PC-3 (cell line): ENCODE measurements at regions not wholly inside any gene's neighbourhood (a gene's known extent, or its start where the extent isn't known, plus 50 kb on each side); places are given as distances from the start of the nearest gene placed in this dataset.

ENCODE experiments used
- ATAC-seq: fragments of 200-7000 bp; cut with Tn5 transposase; 2 replicates; pipeline ENCODE4 v1.9.1; 2020; ENCODE audit warnings: mild to moderate bottlenecking, moderate library complexity
- BruUV-seq: library from RNA; stranded (reverse); fragments of 400-500 nt; replicated peaks from 2 replicates; lab custom pipeline; 2021; lab: Mats Ljungman, UMichigan
- CTCF ChIA-PET: fragments of 300-600 bp; sonication (Branson Sonifier 250); formaldehyde crosslinking; loops from one replicate; lab custom pipeline; 2022; ENCODE audit warnings: antibody characterized with exemption; lab: Charles Lee
- POLR2A ChIA-PET: fragments of 300-600 bp; sonication (Branson Sonifier 250); formaldehyde crosslinking; loops from one replicate; lab custom pipeline; 2022; ENCODE audit warnings: antibody characterized with exemption; ENCODE audit not compliant: unreplicated experiment; lab: Charles Lee
- DNase-seq: peaks from one replicate; pipeline ENCODE4 v3.0.0-alpha.2; 2015
- H2AFZ ChIP-seq: fragments of 300-600 bp; sonication (generic); 2 replicates; pipeline ENCODE4 v1.6.0; 2016; ENCODE audit warnings: antibody characterized with exemption, low read length
- H3F3A ChIP-seq: fragments of 300-600 bp; sonication (generic); one replicate; pipeline ENCODE4 v1.6.0; 2017; ENCODE audit warnings: antibody characterized with exemption, low read length, control low read depth, mild to moderate bottlenecking; ENCODE audit not compliant: unreplicated experiment
- H3K27ac ChIP-seq: fragments of 300-600 bp; sonication (generic); 2 replicates; pipeline ENCODE4 v1.5.1; 2016; ENCODE audit warnings: mild to moderate bottlenecking, low read length
- H3K27me3 ChIP-seq: fragments of 300-600 bp; sonication (generic); 2 replicates; pipeline ENCODE4 v1.6.1; 2016; ENCODE audit warnings: low read length, mixed read lengths
- H3K36me3 ChIP-seq: fragments of 300-600 bp; sonication (generic); 2 replicates; pipeline ENCODE4 v1.6.1; 2016; ENCODE audit warnings: low read depth, mixed run types, low read length, mixed read lengths
- H3K4me1 ChIP-seq: fragments of 300-600 bp; sonication (generic); 2 replicates; pipeline ENCODE4 v1.5.1; 2016; ENCODE audit warnings: low read length; ENCODE audit not compliant: insufficient read depth
- H3K4me2 ChIP-seq: fragments of 300-600 bp; sonication (generic); 2 replicates; pipeline ENCODE4 v1.6.0; 2016; ENCODE audit warnings: low read length
- H3K4me3 ChIP-seq: fragments of 300-600 bp; sonication (generic); 2 replicates; pipeline ENCODE4 v1.5.1; 2016; ENCODE audit warnings: mild to moderate bottlenecking, low read length, mixed read lengths
- H3K79me2 ChIP-seq: fragments of 300-600 bp; sonication (generic); 2 replicates; pipeline ENCODE4 v1.6.1; 2017; ENCODE audit warnings: low read length, mixed read lengths
- H3K9ac ChIP-seq: fragments of 300-600 bp; sonication (generic); 2 replicates; pipeline ENCODE4 v1.6.0; 2016; ENCODE audit warnings: mild to moderate bottlenecking, low read length
- H3K9me2 ChIP-seq: fragments of 300-600 bp; sonication (generic); replicated peaks from 2 replicates; pipeline ENCODE4 v1.6.1; 2016; ENCODE audit warnings: mixed run types, low read length, mixed read lengths
- H3K9me3 ChIP-seq: fragments of 300-600 bp; sonication (generic); 2 replicates; pipeline ENCODE4 v1.6.1; 2016; ENCODE audit warnings: low read length, mixed read lengths
- H4K20me1 ChIP-seq: fragments of 300-600 bp; sonication (generic); 2 replicates; pipeline ENCODE4 v1.6.1; 2016; ENCODE audit warnings: low read length, mixed read lengths
- EZH2 ChIP-seq: fragments of 300-600 bp; sonication (generic); IDR thresholded peaks from one replicate; pipeline ENCODE4 v1.6.1; 2017; ENCODE audit warnings: antibody characterized with exemption, mild to moderate bottlenecking, low read length; ENCODE audit not compliant: unreplicated experiment
- EZH2phosphoT487 ChIP-seq: fragments of 300-600 bp; sonication (generic); IDR thresholded peaks from 2 replicates; pipeline ENCODE4 v1.6.1; 2018; ENCODE audit warnings: mild to moderate bottlenecking, antibody characterized with exemption, low read length, borderline replicate concordance
- intact Hi-C: fragments of 100-400 bp; cut with micrococcal nuclease; formaldehyde crosslinking; loops from 2 replicates; pipeline ENCODE4 v1.9.0; 2023
- TF ChIP-seq, protein P1 (sequence below): fragments of 300-600 bp; sonication (generic); conservative IDR thresholded peaks from 2 replicates; pipeline ENCODE4 v1.5.1; 2017; ENCODE audit warnings: antibody characterized with exemption, low read depth, mild to moderate bottlenecking, low read length

DNA sequence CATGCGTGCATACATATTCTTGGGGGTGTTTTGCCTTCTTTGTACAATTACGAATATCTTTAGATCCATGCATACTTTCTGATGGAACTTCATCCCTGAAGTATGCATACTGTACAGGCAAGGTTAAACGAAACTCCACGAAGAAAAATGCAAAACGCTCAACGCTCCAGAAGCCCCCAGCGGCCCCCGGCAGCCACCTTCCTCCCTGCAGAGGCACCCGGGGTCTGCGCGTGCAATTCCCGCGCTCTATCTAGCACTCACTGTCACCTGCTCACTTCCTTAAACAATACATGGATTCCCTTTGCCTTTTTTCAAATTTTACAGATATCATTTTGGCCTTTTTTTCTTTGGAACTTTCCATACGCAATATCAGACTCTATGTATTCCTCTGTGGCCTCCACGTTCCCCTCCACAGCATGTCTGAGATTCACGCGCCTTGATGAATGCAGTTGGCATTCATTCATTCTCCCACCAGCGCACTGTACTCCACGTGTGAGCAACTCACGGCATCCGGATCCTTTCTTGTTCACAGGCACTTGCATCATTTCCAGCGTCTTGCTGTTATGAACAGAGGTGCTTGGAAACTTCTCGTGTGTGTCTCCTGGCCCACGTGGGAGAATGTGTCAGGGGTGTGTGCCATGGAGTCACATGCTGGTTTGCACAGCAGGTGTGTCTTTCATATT is 214.3 kb downstream of the CTTN start:
- no peaks in the 10 kb centered on the region for H3K27me3 ChIP-seq
- ATAC-seq, result no peak
- H3K4me1 ChIP-seq, result no peaks in the 10 kb centered on the region
- no peaks in the 10 kb centered on the region for H3K9me3 ChIP-seq
- H3K27ac ChIP-seq, result no peak overlapping the region
- intact Hi-C loops, result no loop called here
- ChIA-PET POLR2A (no interaction called here), CTCF (no interaction called here)
- no peaks in the 10 kb centered on the region for H3K36me3 ChIP-seq
- no peaks in the 10 kb centered on the region for H4K20me1 ChIP-seq
- no TSS peak for BruUV-seq
- DNase-seq, result no peak
- no peaks in the 10 kb centered on the region for H3K9me2 ChIP-seq
- H2AFZ ChIP-seq, result no peak overlapping the region
- no peak overlapping the region for H3K4me3 ChIP-seq
- H3F3A ChIP-seq, result no peaks in the 10 kb centered on the region
- no peaks in the 10 kb centered on the region for H3K79me2 ChIP-seq
- no peak overlapping the region for H3K4me2 ChIP-seq
- H3K9ac ChIP-seq, result no peak overlapping the region
- no peak for TF ChIP-seq EZH2phosphoT487
- no peak for TF ChIP-seq EZH2
- TF ChIP-seq, protein P1, sequence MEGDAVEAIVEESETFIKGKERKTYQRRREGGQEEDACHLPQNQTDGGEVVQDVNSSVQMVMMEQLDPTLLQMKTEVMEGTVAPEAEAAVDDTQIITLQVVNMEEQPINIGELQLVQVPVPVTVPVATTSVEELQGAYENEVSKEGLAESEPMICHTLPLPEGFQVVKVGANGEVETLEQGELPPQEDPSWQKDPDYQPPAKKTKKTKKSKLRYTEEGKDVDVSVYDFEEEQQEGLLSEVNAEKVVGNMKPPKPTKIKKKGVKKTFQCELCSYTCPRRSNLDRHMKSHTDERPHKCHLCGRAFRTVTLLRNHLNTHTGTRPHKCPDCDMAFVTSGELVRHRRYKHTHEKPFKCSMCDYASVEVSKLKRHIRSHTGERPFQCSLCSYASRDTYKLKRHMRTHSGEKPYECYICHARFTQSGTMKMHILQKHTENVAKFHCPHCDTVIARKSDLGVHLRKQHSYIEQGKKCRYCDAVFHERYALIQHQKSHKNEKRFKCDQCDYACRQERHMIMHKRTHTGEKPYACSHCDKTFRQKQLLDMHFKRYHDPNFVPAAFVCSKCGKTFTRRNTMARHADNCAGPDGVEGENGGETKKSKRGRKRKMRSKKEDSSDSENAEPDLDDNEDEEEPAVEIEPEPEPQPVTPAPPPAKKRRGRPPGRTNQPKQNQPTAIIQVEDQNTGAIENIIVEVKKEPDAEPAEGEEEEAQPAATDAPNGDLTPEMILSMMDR, result no peak

DNA sequence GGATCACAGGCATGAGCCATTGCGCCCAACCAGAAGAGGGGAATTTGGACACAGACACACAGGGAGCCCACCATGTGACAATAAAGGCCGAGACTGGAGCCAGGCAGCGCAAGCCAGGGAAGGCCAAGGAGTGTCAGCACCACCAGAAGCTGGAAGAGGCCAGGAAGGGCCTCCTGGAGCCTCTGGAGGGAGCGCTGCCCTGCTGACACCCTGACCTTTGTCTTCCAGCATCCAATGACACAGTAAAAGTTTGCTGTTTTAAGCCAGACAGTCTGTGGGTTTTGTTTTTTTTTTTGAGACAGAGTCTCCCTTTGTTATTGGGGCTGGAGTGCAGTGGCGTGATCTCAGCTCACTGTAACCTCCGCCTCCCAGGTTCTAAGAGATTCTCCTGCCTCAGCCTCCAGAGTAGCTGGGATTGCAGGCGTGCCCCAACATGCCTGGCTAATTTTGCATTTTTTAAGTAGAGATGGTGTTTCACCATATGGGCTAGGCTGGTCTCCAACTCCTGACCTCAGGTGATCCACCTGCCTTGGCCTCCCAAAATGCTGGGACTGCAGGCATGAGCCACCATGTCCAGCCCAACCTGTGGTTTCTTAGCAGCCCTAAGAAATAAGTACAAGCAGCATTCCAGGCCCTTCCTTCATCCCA is 215.8 kb downstream of the CTTN start:
- Histone ChIP-seq H3K27ac (no peak overlapping the region), H3K36me3 (no peaks in the 10 kb centered on the region), H3K4me1 (no peaks in the 10 kb centered on the region), H3K4me2 (no peak overlapping the region), H3K9me3 (no peaks in the 10 kb centered on the region), H2AFZ (no peak overlapping the region), H3K9ac (no peak overlapping the region), H3K27me3 (no peaks in the 10 kb centered on the region), H3K4me3 (no peak overlapping the region), H3F3A (no peaks in the 10 kb centered on the region), H3K9me2 (no peaks in the 10 kb centered on the region), H3K79me2 (no peaks in the 10 kb centered on the region), H4K20me1 (no peaks in the 10 kb centered on the region)
- ChIA-PET POLR2A (no interaction called here), CTCF (no interaction called here)
- intact Hi-C loops, result no loop called here
- DNase-seq (no peak), ATAC-seq (no peak)
- BruUV-seq, result no TSS peak
- no peak for TF ChIP-seq EZH2phosphoT487
- no peak for TF ChIP-seq EZH2
- TF ChIP-seq, protein P1, result no peak
